Prostate gland (tissue), 2 donors: ENCODE measurements at regions not wholly inside any gene's neighbourhood (a gene's known extent, or its start where the extent isn't known, plus 50 kb on each side); places are given as distances from the start of the nearest gene placed in this dataset.

Experiments used
- CTCF ChIP-seq, 4 experiments: fragments of 200-600 bp in 2 of 4; fragments of 450-650 bp in 2 of 4; sonication (generic) in 2 of 4; IDR thresholded peaks; 1 replicate in 3 of 4; 2 replicates in 1 of 4; pipeline ENCODE4 v1.5.1; 2016 to 2019; ENCODE audit warnings: antibody characterized with exemption in 4 of 4, mild to moderate bottlenecking in 2 of 4, moderate library complexity in 2 of 4
- POLR2A ChIP-seq: fragments of 450-650 bp; IDR thresholded peaks from one replicate; pipeline ENCODE4 v1.6.1; 2016; ENCODE audit warnings: antibody characterized with exemption, mild to moderate bottlenecking
- POLR2AphosphoS5 ChIP-seq: sonication (generic); formaldehyde crosslinking; IDR thresholded peaks from one replicate; pipeline ENCODE4 v1.6.1; 2017; ENCODE audit warnings: antibody characterized with exemption

GRCh38 chr6:28695715-28696114 lies 170.0 kb downstream of the GPX5 start:
- TF ChIP-seq POLR2AphosphoS5 (no peak), CTCF (IDR thresholded peaks at IDR 0.05) (no peak), POLR2A (no peak)
